Right lobe of liver (tissue), 4 donors: ENCODE measurements at regions not wholly inside any gene's neighbourhood (a gene's known extent, or its start where the extent isn't known, plus 50 kb on each side); places are given as distances from the start of the nearest gene placed in this dataset.

Experiments used
- POLR2A ChIP-seq: fragments of 450-650 bp; IDR thresholded peaks from one replicate; pipeline ENCODE4 v1.6.1; 2017; ENCODE audit warnings: antibody characterized with exemption, mild to moderate bottlenecking
- TF ChIP-seq, protein P1 (sequence below), 4 donors: fragments of 200-600 bp in 3 of 4; fragments of 450-650 bp in 1 of 4; IDR thresholded peaks; one replicate each; pipeline versions ENCODE4 v1.5.1 to v1.8.0; 2016 to 2022; ENCODE audit warnings: antibody characterized with exemption in 4 of 4, mild to moderate bottlenecking in 2 of 4
- donor health status: DM: no; HTN: no; CAD: no.
- donor health status: DM: no; HTN: no; CAD: no.
- donor health status: DM: no; HTN: yes; CAD: no.

DNA sequence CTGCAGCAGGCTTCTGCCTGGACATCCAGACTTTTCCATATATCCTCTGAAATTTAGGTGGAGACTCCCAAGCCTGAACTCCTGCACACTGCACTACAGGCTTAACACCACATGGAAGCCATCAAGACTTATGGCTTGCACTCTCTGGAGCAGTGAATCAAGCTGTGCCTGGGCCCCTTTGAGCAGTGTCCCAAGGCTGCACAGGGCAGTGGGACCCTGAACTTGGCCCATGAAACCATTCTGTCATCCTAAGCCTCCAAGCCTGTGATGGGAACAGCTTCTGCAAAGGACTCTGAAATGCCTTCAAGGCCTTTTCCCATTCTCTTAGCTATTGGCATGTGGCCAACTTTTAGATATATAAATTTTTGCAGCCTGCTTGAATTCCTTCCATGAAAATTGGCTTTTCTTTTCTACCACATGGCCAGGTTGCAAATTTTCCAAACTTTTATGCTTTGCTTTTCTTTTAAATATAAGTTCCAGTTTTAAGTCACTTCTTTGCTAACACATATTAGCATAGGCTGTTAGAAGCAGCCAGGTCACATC is 257.8 kb upstream of the DCBLD2 start:
- TF ChIP-seq, protein P1, sequence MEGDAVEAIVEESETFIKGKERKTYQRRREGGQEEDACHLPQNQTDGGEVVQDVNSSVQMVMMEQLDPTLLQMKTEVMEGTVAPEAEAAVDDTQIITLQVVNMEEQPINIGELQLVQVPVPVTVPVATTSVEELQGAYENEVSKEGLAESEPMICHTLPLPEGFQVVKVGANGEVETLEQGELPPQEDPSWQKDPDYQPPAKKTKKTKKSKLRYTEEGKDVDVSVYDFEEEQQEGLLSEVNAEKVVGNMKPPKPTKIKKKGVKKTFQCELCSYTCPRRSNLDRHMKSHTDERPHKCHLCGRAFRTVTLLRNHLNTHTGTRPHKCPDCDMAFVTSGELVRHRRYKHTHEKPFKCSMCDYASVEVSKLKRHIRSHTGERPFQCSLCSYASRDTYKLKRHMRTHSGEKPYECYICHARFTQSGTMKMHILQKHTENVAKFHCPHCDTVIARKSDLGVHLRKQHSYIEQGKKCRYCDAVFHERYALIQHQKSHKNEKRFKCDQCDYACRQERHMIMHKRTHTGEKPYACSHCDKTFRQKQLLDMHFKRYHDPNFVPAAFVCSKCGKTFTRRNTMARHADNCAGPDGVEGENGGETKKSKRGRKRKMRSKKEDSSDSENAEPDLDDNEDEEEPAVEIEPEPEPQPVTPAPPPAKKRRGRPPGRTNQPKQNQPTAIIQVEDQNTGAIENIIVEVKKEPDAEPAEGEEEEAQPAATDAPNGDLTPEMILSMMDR (IDR thresholded peaks at IDR 0.05), result no peak
- TF ChIP-seq POLR2A, result no peak
